HEK293 (cell line): ENCODE measurements at regions not wholly inside any gene's neighbourhood (a gene's known extent, or its start where the extent isn't known, plus 50 kb on each side); places are given as distances from the start of the nearest gene placed in this dataset.

Experiments used
- CTCF ChIA-PET: fragments of 350-600 bp; formaldehyde crosslinking; extraction: SDS; loops from one replicate; lab custom pipeline; 2021; ENCODE audit warnings: antibody characterized with exemption; lab: Yijun Ruan, JAX
- POLR2A ChIA-PET: fragments of 300-600 bp; formaldehyde crosslinking; extraction: SDS; loops from one replicate; lab custom pipeline; 2020; ENCODE audit warnings: antibody characterized with exemption, inconsistent platforms; lab: Yijun Ruan, JAX
- H3K27ac ChIP-seq: fragments of 200-500 bp; sonication (Bioruptor generic); 2 replicates; pipeline ENCODE4 v1.5.1; 2014; ENCODE audit warnings: low read depth, low read length, control low read depth, inconsistent platforms; ENCODE audit errors: extremely low read depth
- H3K36me3 ChIP-seq, 2 experiments: fragments of 200-500 bp in 1 of 2; sonication (Bioruptor generic) in 1 of 2; 1 replicate in 1 of 2; 2 replicates in 1 of 2; pipeline ENCODE4 v1.5.1; 2014 to 2017; ENCODE audit warnings: inconsistent platforms in 2 of 2, low read length in 2 of 2; ENCODE audit not compliant: control insufficient read depth in 2 of 2, insufficient read depth in 1 of 2
- H3K4me1 ChIP-seq: fragments of 200-500 bp; sonication (Bioruptor generic); 2 replicates; pipeline ENCODE4 v1.5.1; 2014; ENCODE audit warnings: mild to moderate bottlenecking, low read length, inconsistent platforms; ENCODE audit not compliant: control insufficient read depth, insufficient read depth
- H3K4me3 ChIP-seq: 2 replicates; pipeline ENCODE4 v1.5.1; 2011; ENCODE audit warnings: low read depth, mild to moderate bottlenecking, control low read depth, low read length, moderate library complexity
- H3K9me3 ChIP-seq: fragments of 200-500 bp; sonication (Bioruptor generic); 2 replicates; pipeline ENCODE4 v1.5.1; 2014; ENCODE audit warnings: low read depth, low read length, inconsistent platforms; ENCODE audit not compliant: control insufficient read depth, insufficient read depth
- FEZF1 ChIP-seq: fragments of 450-650 bp; formaldehyde crosslinking; IDR thresholded peaks from 2 replicates; pipeline ENCODE4 v1.5.1; 2016; ENCODE audit warnings: missing biosample characterization, missing genetic modification characterization
- KLF17 ChIP-seq: fragments of 450-650 bp; formaldehyde crosslinking; IDR thresholded peaks from 2 replicates; pipeline ENCODE4 v1.5.1; 2016; ENCODE audit warnings: missing biosample characterization, missing genetic modification characterization
- KLF8 ChIP-seq: fragments of 450-650 bp; formaldehyde crosslinking; IDR thresholded peaks from 2 replicates; pipeline ENCODE4 v1.5.1; 2016; ENCODE audit warnings: missing biosample characterization, missing genetic modification characterization
- MEIS1 ChIP-seq: sonication (generic); formaldehyde crosslinking; IDR thresholded peaks from 2 replicates; pipeline ENCODE4 v1.8.1; 2022; ENCODE audit warnings: missing genetic modification reagents, mild to moderate bottlenecking, borderline replicate concordance
- PBX3 ChIP-seq: sonication (generic); formaldehyde crosslinking; IDR thresholded peaks from 2 replicates; pipeline ENCODE4 v1.8.1; 2022; ENCODE audit warnings: mild to moderate bottlenecking, moderate library complexity, missing genetic modification reagents
- RBAK ChIP-seq: fragments of 450-650 bp; formaldehyde crosslinking; IDR thresholded peaks from 2 replicates; pipeline ENCODE4 v1.5.1; 2016; ENCODE audit warnings: missing biosample characterization, missing genetic modification characterization
- SETDB1 ChIP-seq: IDR thresholded peaks from one replicate; pipeline ENCODE4 v1.6.1; 2017; ENCODE audit warnings: mild to moderate bottlenecking, low read length, moderate library complexity, mixed read lengths; ENCODE audit not compliant: insufficient read length
- SP2 ChIP-seq: fragments of 450-650 bp; formaldehyde crosslinking; IDR thresholded peaks from 2 replicates; pipeline ENCODE4 v1.5.1; 2016; ENCODE audit warnings: missing biosample characterization, missing genetic modification characterization
- ZBTB17 ChIP-seq: fragments of 450-650 bp; formaldehyde crosslinking; IDR thresholded peaks from 2 replicates; pipeline ENCODE4 v1.5.1; 2016; ENCODE audit warnings: missing biosample characterization, missing genetic modification characterization
- ZBTB7A ChIP-seq: fragments of 450-650 bp; formaldehyde crosslinking; IDR thresholded peaks from 2 replicates; pipeline ENCODE4 v1.5.1; 2016; ENCODE audit warnings: low read depth, missing biosample characterization, missing genetic modification characterization
- ZNF23 ChIP-seq: fragments of 450-650 bp; formaldehyde crosslinking; IDR thresholded peaks from 2 replicates; pipeline ENCODE4 v1.5.1; 2016; ENCODE audit warnings: missing biosample characterization, missing genetic modification characterization, borderline replicate concordance
- ZNF280C ChIP-seq: fragments of 450-650 bp; formaldehyde crosslinking; IDR thresholded peaks from 2 replicates; pipeline ENCODE4 v1.5.1; 2016; ENCODE audit warnings: missing biosample characterization, missing genetic modification characterization
- ZNF350 ChIP-seq: fragments of 450-650 bp; formaldehyde crosslinking; IDR thresholded peaks from 2 replicates; pipeline ENCODE4 v1.5.0; 2017; ENCODE audit warnings: missing biosample characterization, mild to moderate bottlenecking, missing genetic modification characterization
- ZNF514 ChIP-seq: fragments of 450-650 bp; formaldehyde crosslinking; IDR thresholded peaks from 2 replicates; pipeline ENCODE4 v1.5.1; 2016; ENCODE audit warnings: missing biosample characterization, missing genetic modification characterization
- ZNF558 ChIP-seq: fragments of 450-650 bp; formaldehyde crosslinking; IDR thresholded peaks from 2 replicates; pipeline ENCODE4 v1.5.1; 2016; ENCODE audit warnings: missing biosample characterization, missing genetic modification characterization
- ZNF561 ChIP-seq: fragments of 450-650 bp; IDR thresholded peaks from 2 replicates; pipeline ENCODE4 v1.5.1; 2018; ENCODE audit warnings: missing biosample characterization, missing genetic modification characterization, borderline replicate concordance
- ZNF571 ChIP-seq: fragments of 450-650 bp; formaldehyde crosslinking; IDR thresholded peaks from 2 replicates; pipeline ENCODE4 v1.5.0; 2017; ENCODE audit warnings: missing biosample characterization, missing genetic modification characterization
- ZNF596 ChIP-seq: fragments of 450-650 bp; IDR thresholded peaks from 2 replicates; pipeline ENCODE4 v1.5.0; 2018; ENCODE audit warnings: missing biosample characterization, mild to moderate bottlenecking, missing genetic modification characterization, moderate library complexity
- ZNF610 ChIP-seq: fragments of 450-650 bp; formaldehyde crosslinking; IDR thresholded peaks from 2 replicates; pipeline ENCODE4 v1.5.1; 2016; ENCODE audit warnings: missing biosample characterization, missing genetic modification characterization, borderline replicate concordance
- ZNF629 ChIP-seq: fragments of 450-650 bp; formaldehyde crosslinking; IDR thresholded peaks from 2 replicates; pipeline ENCODE4 v1.5.1; 2017; ENCODE audit warnings: missing biosample characterization, missing genetic modification characterization
- ZNF660 ChIP-seq: fragments of 450-650 bp; IDR thresholded peaks from 2 replicates; pipeline ENCODE4 v1.5.1; 2018; ENCODE audit warnings: missing biosample characterization, mild to moderate bottlenecking, missing genetic modification characterization
- ZNF670 ChIP-seq: fragments of 450-650 bp; formaldehyde crosslinking; IDR thresholded peaks from 2 replicates; pipeline ENCODE4 v1.5.1; 2016; ENCODE audit warnings: missing biosample characterization, missing genetic modification characterization, low read depth
- ZNF677 ChIP-seq: fragments of 450-650 bp; IDR thresholded peaks from 2 replicates; pipeline ENCODE4 v1.5.0; 2018; ENCODE audit warnings: missing biosample characterization, mild to moderate bottlenecking, missing genetic modification characterization, moderate library complexity
- ZNF76 ChIP-seq: fragments of 450-650 bp; formaldehyde crosslinking; IDR thresholded peaks from 2 replicates; pipeline ENCODE4; 2016; ENCODE audit warnings: low read depth, missing biosample characterization, missing genetic modification characterization, borderline replicate concordance
- TF ChIP-seq, protein P1 (sequence below): fragments of 450-650 bp; formaldehyde crosslinking; IDR thresholded peaks from 2 replicates; pipeline ENCODE4 v1.5.1; 2016; ENCODE audit warnings: missing biosample characterization, missing genetic modification characterization
- TF ChIP-seq, protein P2 (sequence below): fragments of 450-650 bp; formaldehyde crosslinking; IDR thresholded peaks from 2 replicates; pipeline ENCODE4 v1.5.1; 2016; ENCODE audit warnings: missing biosample characterization, missing genetic modification characterization
- TF ChIP-seq, protein P3 (sequence below): fragments of 450-650 bp; formaldehyde crosslinking; IDR thresholded peaks from 2 replicates; pipeline ENCODE4 v1.5.1; 2017; ENCODE audit warnings: missing biosample characterization, missing genetic modification characterization

DNA sequence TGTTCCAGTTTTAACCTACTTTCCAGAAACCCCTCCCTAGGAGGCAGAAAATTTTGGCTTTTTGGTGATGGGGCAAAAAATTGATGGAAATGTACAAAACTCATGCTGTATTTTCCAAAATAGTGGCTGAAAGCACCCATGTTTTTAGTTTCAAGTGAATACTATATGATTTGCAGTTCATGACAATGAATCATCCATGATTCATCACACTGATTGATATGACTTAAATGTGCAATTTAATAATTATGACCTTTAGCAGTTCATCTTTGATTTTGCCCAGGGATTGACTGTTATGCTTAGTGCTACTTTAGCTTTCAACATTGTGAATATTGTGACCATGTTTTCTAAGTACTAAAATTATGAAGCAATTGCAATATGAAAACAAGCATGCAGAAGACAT, 478.7 kb downstream of the HTR1B start:
- POLR2A ChIA-PET, result no interaction called here
- H3K27ac ChIP-seq, result no peak overlapping the region
- TF ChIP-seq RBAK (tag by site-specific recombination) (no peak), ZNF670 (tag by site-specific recombination) (no peak), ZNF23 (tag by site-specific recombination) (no peak), ZNF76 (tag by site-specific recombination) (no peak), ZNF561 (tag by site-specific recombination) (no peak), FEZF1 (no peak), SETDB1 (no peak), ZNF629 (tag by site-specific recombination) (no peak), ZNF350 (tag by site-specific recombination) (no peak), ZNF610 (tag by site-specific recombination) (no peak), KLF17 (tag by site-specific recombination) (no peak), KLF8 (tag by site-specific recombination) (no peak), ZNF558 (tag by site-specific recombination) (no peak)
- TF ChIP-seq, protein P1, sequence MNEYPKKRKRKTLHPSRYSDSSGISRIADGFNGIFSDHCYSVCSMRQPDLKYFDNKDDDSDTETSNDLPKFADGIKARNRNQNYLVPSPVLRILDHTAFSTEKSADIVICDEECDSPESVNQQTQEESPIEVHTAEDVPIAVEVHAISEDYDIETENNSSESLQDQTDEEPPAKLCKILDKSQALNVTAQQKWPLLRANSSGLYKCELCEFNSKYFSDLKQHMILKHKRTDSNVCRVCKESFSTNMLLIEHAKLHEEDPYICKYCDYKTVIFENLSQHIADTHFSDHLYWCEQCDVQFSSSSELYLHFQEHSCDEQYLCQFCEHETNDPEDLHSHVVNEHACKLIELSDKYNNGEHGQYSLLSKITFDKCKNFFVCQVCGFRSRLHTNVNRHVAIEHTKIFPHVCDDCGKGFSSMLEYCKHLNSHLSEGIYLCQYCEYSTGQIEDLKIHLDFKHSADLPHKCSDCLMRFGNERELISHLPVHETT, result no peak
- TF ChIP-seq, protein P2, sequence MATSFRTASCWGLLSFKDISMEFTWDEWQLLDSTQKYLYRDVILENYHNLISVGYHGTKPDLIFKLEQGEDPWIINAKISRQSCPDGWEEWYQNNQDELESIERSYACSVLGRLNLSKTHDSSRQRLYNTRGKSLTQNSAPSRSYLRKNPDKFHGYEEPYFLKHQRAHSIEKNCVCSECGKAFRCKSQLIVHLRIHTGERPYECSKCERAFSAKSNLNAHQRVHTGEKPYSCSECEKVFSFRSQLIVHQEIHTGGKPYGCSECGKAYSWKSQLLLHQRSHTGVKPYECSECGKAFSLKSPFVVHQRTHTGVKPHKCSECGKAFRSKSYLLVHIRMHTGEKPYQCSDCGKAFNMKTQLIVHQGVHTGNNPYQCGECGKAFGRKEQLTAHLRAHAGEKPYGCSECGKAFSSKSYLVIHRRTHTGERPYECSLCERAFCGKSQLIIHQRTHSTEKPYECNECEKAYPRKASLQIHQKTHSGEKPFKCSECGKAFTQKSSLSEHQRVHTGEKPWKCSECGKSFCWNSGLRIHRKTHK (tag by site-specific recombination), result no peak
- H3K9me3 ChIP-seq, result no peaks in the 10 kb centered on the region
- no peak overlapping the region for H3K4me3 ChIP-seq
- H3K36me3 ChIP-seq, result no peaks in the 10 kb centered on the region
- H3K4me1 ChIP-seq, result no peaks in the 10 kb centered on the region
- CTCF ChIA-PET, result no interaction called here

DNA sequence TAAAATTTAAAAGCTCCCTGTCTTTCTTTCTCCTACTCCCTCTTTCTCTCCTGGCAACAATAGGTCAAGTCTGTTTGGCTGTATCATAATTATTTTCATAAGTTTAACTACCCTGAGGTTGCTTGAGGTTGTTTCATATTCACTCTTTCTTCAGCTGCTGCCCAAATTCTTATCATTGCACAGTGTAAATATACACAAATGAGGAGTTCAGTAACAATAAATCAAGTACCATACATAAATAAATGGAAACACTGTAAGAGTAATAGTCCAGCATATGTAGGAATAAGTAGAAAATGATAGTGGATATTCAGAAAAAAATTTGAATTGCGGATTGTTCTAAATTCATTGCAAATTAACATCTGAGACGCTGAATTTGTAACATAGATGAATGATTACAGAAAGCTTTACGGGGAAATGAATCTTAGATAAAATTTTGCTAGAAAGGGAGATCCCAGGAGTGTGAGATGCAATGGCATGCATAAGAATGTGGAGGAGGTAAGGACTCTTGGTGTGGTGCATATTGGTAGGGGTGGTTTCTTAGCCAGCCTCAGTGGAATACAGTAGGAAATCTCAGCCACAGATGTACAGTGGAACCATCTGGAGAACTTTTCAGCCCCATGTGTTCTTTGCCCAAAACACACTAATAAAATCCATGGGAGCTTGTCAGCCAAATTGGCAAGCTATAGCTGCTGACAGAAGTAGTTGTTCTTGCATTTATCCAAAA, 480.7 kb downstream of the HTR1B start:
- ChIA-PET POLR2A (no interaction called here), CTCF (no interaction called here)
- Histone ChIP-seq H3K27ac (no peak overlapping the region), H3K4me3 (no peak overlapping the region), H3K36me3 (no peaks in the 10 kb centered on the region), H3K9me3 (no peaks in the 10 kb centered on the region), H3K4me1 (no peaks in the 10 kb centered on the region)
- no peak for TF ChIP-seq ZNF280C
- TF ChIP-seq ZBTB7A (tag by site-specific recombination), result no peak
- no peak for TF ChIP-seq ZNF660 (tag by site-specific recombination)
- TF ChIP-seq ZNF677 (tag by site-specific recombination), result no peak
- TF ChIP-seq PBX3, result no peak
- TF ChIP-seq ZNF514 (tag by site-specific recombination), result no peak
- TF ChIP-seq ZNF571 (tag by site-specific recombination), result no peak
- TF ChIP-seq ZNF610 (tag by site-specific recombination), result no peak
- TF ChIP-seq, protein P3, sequence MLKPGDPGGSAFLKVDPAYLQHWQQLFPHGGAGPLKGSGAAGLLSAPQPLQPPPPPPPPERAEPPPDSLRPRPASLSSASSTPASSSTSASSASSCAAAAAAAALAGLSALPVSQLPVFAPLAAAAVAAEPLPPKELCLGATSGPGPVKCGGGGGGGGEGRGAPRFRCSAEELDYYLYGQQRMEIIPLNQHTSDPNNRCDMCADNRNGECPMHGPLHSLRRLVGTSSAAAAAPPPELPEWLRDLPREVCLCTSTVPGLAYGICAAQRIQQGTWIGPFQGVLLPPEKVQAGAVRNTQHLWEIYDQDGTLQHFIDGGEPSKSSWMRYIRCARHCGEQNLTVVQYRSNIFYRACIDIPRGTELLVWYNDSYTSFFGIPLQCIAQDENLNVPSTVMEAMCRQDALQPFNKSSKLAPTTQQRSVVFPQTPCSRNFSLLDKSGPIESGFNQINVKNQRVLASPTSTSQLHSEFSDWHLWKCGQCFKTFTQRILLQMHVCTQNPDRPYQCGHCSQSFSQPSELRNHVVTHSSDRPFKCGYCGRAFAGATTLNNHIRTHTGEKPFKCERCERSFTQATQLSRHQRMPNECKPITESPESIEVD (tag by site-specific recombination), result no peak
- TF ChIP-seq ZBTB17 (tag by site-specific recombination), result no peak
- no peak for TF ChIP-seq MEIS1 (CRISPR knock-in tag)
- no peak for TF ChIP-seq SP2 (tag by site-specific recombination)
- no peak for TF ChIP-seq ZNF596 (tag by site-specific recombination)
